NOMO-1 treated with DMSO at 0.1 percent for 48 hours (cell line): ENCODE measurements at regions not wholly inside any gene's neighbourhood (a gene's known extent, or its start where the extent isn't known, plus 50 kb on each side); places are given as distances from the start of the nearest gene placed in this dataset.

Experiments
- DNase-seq: peaks from one replicate; lab custom pipeline; 2025; ENCODE audit not compliant: unreplicated experiment; lab: John Stamatoyannopoulos, UW

DNA sequence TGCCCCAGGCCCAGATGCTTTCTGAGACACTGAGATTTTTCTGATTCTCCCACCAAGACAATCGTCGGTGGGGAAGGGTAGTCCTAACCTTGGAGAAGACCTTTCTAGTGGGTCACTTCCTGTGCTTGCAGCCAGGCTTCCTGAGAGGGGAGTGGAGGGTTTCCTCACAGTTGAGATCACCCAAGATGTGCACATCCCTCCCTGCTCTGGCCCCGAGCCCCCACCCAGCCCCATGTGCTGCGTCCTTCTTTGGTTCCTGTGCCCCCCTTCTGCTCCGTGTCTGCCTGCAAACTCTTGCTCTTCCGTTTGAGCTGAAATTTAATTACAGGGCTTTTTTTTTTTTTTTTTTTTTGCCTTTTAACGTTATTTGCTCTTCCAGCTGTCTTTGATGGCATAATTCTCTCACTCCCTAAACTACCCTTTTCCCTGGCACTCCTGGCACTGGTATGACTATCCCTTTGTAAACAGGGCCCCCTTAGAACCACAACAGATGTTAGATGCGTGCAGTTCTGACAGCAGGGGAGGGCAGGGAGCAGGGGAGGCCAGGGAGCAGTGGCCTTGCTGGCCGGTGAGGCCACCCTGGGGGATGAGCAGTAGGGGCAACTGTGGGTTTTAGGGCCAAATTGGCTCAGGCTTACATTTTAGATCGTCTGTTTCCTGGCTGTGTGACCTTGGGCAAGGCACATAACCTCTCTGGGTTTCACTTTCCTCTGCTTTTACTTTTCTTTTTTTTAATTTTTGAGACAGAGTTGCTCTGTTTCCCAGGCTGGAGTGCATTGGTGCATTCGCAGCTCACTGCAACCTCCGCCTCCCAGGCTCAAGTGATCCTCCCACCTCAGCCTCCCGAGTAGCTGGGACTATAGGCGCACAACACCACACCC lies 144.5 kb downstream of the PHETA1 start:
- DNase-seq = peak; percentile 66

DNA sequence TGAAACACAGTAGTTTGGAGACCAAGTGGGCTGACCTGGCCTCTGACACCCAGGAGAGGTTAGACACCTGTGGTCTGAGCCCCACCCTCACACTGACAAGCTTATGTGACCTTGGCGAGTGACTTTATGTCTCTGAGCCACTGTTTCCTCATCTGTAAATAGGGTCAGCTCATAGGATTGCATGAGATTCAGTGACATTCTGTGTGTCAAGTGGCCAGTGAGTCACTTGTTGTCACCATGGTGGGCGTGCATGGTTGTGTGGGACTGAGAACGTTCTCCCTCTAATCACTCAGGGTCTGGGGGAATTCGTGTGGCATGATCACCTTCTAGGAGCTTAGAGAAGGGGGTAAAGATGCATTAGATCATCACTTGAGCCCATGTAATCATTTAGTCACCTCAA lies 146.4 kb downstream of the PHETA1 start:
- DNase-seq = no peak

- no peak for DNase-seq
Observed at GRCh38 chr12:111222027-111222414, 146.9 kb downstream of the PHETA1 start.

- DNase-seq = peak; percentile 53
Observed at GRCh38 chr12:111221062-111222026, 147.6 kb downstream of the PHETA1 start.

DNA sequence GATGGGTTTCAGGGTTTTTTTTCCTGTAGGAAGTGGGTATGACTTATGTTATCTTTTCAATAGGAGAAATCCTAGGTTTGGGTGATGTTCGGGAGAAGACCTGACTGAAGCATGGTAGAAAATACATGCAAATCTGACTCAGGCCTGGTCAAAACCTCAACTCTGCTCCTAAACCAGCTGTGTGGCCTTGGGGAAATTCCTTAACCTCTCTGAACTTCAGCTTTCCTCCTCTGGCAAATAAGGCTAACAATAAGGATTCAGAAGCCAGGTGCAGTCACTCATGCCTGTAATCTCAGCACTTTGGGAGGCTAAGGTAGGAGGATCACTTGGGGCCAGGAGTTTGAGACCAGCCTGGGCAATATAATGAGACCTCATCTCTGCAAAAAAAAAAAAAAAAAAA lies 148.5 kb downstream of the PHETA1 start:
- no peak for DNase-seq

GRCh38 chr12:111219440-111219839 lies 149.5 kb downstream of the PHETA1 start:
- DNase-seq = no peak

- no peak for DNase-seq
Observed at GRCh38 chr12:111218499-111218898, 150.4 kb downstream of the PHETA1 start.

- peak; percentile 57 for DNase-seq
Observed at GRCh38 chr12:111216387-111217159, 152.3 kb downstream of the PHETA1 start.

DNA sequence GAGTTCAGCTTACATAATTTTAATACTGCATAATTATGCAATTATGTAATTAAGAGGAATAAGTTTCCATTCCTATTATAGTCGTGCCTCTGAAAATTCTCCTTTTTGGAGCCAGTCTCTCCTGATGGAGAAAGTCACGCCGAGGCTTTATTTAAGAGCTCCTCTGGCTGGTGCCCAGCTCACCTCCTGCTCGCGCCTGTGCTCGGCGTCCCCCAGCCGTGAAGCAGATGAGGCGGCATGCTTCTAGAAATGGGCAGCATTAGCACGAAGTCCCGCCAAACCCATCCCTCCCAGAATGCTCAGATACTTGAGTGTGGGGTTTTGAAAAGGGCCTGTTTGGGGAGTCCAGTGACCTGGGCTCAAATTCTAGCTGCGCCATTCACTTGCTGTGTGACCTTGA lies 153.0 kb downstream of the PHETA1 start:
- peak; percentile 20 for DNase-seq

DNA sequence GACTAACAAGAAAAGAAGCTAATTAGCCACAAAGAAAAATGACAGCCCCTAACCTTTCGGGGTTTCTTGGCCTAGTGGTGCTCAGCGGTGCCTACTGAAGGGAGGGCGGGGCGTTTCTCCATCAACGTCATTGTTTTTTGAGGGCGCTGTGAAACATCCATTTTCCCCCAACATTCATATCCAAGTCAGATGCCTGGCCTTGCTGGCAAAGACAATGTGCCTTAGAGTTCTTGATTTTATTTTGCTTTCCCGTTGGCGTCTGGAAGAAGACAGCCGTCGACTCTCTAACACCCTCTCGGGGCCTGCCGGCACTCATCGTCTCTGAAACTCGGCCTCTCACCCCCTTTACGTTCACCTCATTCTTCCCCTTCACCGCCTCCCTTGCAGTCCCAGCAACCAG lies 154.5 kb downstream of the PHETA1 start:
- DNase-seq = no peak

GRCh38 chr12:111213561-111213960 lies 155.3 kb downstream of the PHETA1 start:
- DNase-seq = no peak

- DNase-seq = no peak
Observed at GRCh38 chr12:111212814-111213456, 156.0 kb downstream of the PHETA1 start.

DNA sequence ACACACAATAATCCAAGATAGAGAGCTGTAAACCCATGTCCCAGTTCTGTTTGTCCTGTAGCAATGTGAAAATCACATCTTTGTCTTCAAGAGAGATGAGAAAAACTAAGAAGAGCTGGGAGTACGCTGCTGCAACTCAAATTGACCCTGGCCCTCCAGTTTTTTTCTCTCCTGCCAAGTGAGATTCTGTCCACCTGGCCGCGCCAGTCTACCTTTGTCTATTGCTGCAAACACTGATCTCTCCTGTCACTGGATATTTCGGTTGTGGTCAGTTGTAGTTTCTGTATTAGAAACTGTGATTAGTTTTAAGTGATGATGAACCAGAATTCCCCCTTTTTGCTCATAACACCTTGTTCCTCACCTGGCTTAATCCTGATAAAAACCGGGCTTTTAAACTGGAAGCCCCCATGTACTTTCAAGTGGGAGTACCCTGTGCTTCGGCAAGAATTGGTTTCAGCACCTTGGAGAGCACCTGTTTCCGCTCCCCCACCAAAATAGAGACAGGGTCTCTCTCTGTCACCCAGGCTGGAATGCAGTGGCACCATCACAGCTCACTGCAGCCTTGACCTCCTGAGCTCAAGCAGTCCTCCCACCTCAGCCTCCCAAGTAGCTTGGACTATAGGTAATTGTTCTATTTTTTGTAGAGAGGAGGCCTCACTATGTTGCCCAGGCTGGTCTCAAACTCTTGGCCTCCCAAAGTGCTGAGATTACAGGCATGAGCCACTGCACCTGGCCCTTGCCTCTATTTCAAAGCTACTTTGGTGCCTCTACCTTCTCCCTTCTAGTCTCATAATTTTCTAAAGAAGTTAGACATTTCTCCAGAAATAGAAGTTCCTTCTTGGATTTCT lies 156.8 kb downstream of the PHETA1 start:
- DNase-seq = no peak

DNA sequence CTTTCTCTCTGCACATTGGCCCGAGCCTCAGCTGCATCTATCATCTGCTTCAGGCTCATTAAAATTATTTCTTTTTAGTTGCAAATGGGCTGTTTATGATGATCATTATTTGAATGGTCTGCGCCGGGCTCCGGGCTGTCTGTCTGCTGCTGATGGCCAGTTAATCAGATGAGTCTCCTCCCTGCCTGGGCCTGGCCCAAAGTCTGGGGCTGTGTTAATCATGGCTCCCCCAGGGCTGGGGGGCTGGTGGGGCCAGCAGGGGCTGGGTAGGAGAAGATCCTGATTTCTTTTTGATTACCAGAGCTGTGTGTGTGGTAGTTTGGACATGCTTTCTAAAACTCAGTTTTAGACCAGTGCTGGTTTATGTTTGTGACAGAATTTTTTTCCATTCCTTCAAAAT lies 159.1 kb downstream of the PHETA1 start:
- DNase-seq = no peak

- no peak for DNase-seq
Observed at GRCh38 chr12:111207761-111208160, 161.1 kb downstream of the PHETA1 start.

- DNase-seq = no peak
Observed at GRCh38 chr12:111204788-111205241, 164.1 kb downstream of the PHETA1 start.

GRCh38 chr12:111203969-111204368 lies 164.9 kb downstream of the PHETA1 start:
- no peak for DNase-seq

GRCh38 chr12:111203446-111203845 lies 165.4 kb downstream of the PHETA1 start:
- DNase-seq = no peak

DNA sequence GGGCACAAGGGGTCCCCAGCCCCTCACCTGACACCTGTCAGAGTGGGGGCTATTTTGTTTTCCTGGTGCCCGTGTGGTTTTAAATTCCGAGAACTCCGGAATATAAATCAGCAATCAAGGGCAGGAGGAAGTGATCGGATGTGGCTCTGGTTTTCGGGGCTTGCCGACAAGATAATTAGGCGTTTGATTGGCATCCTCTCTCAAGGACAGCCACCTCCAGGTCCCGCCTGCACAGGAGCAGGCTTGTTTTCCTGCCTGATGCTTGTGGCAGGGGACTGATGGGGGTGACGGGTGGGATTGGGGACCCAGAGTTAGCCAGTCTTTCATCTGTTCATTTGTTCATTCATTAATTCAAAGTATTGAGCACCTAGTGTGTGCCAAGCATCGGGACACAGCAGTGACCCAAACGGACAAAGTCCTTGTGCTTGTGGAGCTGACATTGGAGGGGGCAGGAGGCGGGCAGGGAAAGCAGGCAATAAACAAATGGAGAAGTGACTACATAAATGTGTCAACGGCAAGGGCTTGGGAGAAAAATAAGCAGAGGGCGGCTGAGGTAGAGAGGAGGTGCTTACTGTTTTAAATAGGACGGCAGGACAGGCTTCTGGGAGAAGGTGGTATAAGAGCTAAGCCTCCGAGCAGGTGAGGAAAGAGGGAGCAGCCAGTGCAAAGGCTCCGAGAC lies 166.5 kb downstream of the PHETA1 start:
- peak; percentile 62 for DNase-seq
